OCI-LY1 (cell line): ENCODE measurements at regions not wholly inside any gene's neighbourhood (a gene's known extent, or its start where the extent isn't known, plus 50 kb on each side); places are given as distances from the start of the nearest gene placed in this dataset.

Experiments
- H2AFZ ChIP-seq: fragments of 200-600 bp; sonication (generic), shearing (Covaris generic); 2 replicates; pipeline ENCODE4 v1.6.0; 2014; ENCODE audit warnings: antibody characterized with exemption, mild to moderate bottlenecking, low read length
- H3F3A ChIP-seq: fragments of 200-600 bp; sonication (generic), shearing (Covaris generic); 2 replicates; pipeline ENCODE4 v1.6.0; 2014; ENCODE audit warnings: mild to moderate bottlenecking, antibody characterized with exemption, low read length, moderate library complexity; ENCODE audit not compliant: insufficient read depth
- H3K27ac ChIP-seq: fragments of 200-600 bp; sonication (generic); 2 replicates; pipeline ENCODE4 v1.5.1; 2014; ENCODE audit warnings: low read length, mixed run types, mild to moderate bottlenecking, low read depth; ENCODE audit not compliant: poor library complexity, severe bottlenecking
- H3K27me3 ChIP-seq: fragments of 200-600 bp; sonication (generic); 2 replicates; pipeline ENCODE4 v1.6.0; 2014; ENCODE audit warnings: antibody characterized with exemption, mild to moderate bottlenecking, low read length, moderate library complexity; ENCODE audit not compliant: insufficient read depth
- H3K36me3 ChIP-seq: fragments of 200-600 bp; sonication (generic); 2 replicates; pipeline ENCODE4 v1.6.1; 2014; ENCODE audit warnings: mild to moderate bottlenecking, antibody characterized with exemption, low read length, moderate library complexity, mixed read lengths; ENCODE audit not compliant: insufficient read depth
- H3K4me1 ChIP-seq: fragments of 200-600 bp; sonication (generic); 2 replicates; pipeline ENCODE4 v1.5.1; 2014; ENCODE audit warnings: mild to moderate bottlenecking, low read length, moderate library complexity; ENCODE audit not compliant: insufficient read depth, severe bottlenecking
- H3K4me2 ChIP-seq: fragments of 200-600 bp; sonication (generic), shearing (Covaris generic); 2 replicates; pipeline ENCODE4 v1.6.1; 2014; ENCODE audit warnings: low read length
- H3K4me3 ChIP-seq: fragments of 200-600 bp; sonication (generic); 2 replicates; pipeline ENCODE4 v1.5.1; 2014; ENCODE audit warnings: low read length, low read depth, mild to moderate bottlenecking, mixed read lengths; ENCODE audit not compliant: poor library complexity, severe bottlenecking
- H3K79me2 ChIP-seq: fragments of 200-600 bp; shearing (Covaris generic); 2 replicates; pipeline ENCODE4 v1.6.1; 2016; ENCODE audit warnings: mixed run types, low read length, mixed read lengths; ENCODE audit not compliant: insufficient read depth
- H3K9ac ChIP-seq: fragments of 200-600 bp; sonication (generic), shearing (Covaris generic); 2 replicates; pipeline ENCODE4 v1.6.1; 2014; ENCODE audit warnings: mild to moderate bottlenecking, low read length, mixed read lengths
- H3K9me2 ChIP-seq: fragments of 200-600 bp; sonication (generic), shearing (Covaris generic); 2 replicates; pipeline ENCODE4 v1.6.1; 2014; ENCODE audit warnings: low read depth, mild to moderate bottlenecking, low read length, mixed read lengths
- H3K9me3 ChIP-seq: fragments of 200-600 bp; shearing (Covaris generic); 2 replicates; pipeline ENCODE4 v1.6.1; 2014; ENCODE audit warnings: low read length, mixed read lengths
- H4K20me1 ChIP-seq: fragments of 200-600 bp; sonication (generic), shearing (Covaris generic); 2 replicates; pipeline ENCODE4 v1.6.0; 2016; ENCODE audit warnings: mild to moderate bottlenecking, low read length; ENCODE audit not compliant: insufficient read depth
- CTCF ChIP-seq: fragments of 200-600 bp; sonication (generic), shearing (Covaris generic); IDR thresholded peaks from 2 replicates; pipeline ENCODE4 v1.5.1; 2017; ENCODE audit warnings: mild to moderate bottlenecking, antibody characterized with exemption, low read length, moderate library complexity, mixed read lengths
- EZH2 ChIP-seq: fragments of 200-600 bp; sonication (generic), shearing (Covaris generic); IDR thresholded peaks from 2 replicates; pipeline ENCODE4 v1.8.0; 2017; ENCODE audit warnings: borderline replicate concordance, mixed run types, mild to moderate bottlenecking, antibody characterized with exemption, low read length, moderate library complexity, mixed read lengths

GRCh38 chr15:60217161-60217560, 180.6 kb downstream of the ANXA2 start:
- no peaks in the 10 kb centered on the region for H3K4me1 ChIP-seq

GRCh38 chr15:60218256-60218655, 179.5 kb downstream of the ANXA2 start:
- H3K9ac ChIP-seq = no peak overlapping the region
- H3K4me1 ChIP-seq = no peaks in the 10 kb centered on the region
- no peak overlapping the region for H3K27ac ChIP-seq
- H2AFZ ChIP-seq = no peak overlapping the region
- no peaks in the 10 kb centered on the region for H4K20me1 ChIP-seq
- H3K9me2 ChIP-seq = no peaks in the 10 kb centered on the region
- no peak overlapping the region for H3K4me3 ChIP-seq
- no peak overlapping the region for H3K4me2 ChIP-seq
- H3F3A ChIP-seq = no peaks in the 10 kb centered on the region
- H3K27me3 ChIP-seq = no peaks in the 10 kb centered on the region
- no peaks in the 10 kb centered on the region for H3K36me3 ChIP-seq
- no peaks in the 10 kb centered on the region for H3K79me2 ChIP-seq
- no peak for TF ChIP-seq EZH2
- no peak for TF ChIP-seq CTCF
- no peaks in the 10 kb centered on the region for H3K9me3 ChIP-seq

More at GRCh38 chr15:60217161-60217560, 180.6 kb downstream of the ANXA2 start:
- Histone ChIP-seq H3K27ac (no peak overlapping the region), H3K36me3 (no peaks in the 10 kb centered on the region), H2AFZ (no peak overlapping the region), H3F3A (no peaks in the 10 kb centered on the region), H3K4me3 (no peak overlapping the region), H3K9ac (no peak overlapping the region), H3K27me3 (no peaks in the 10 kb centered on the region), H3K9me3 (no peaks in the 10 kb centered on the region), H3K79me2 (no peaks in the 10 kb centered on the region), H3K4me2 (no peak overlapping the region), H3K9me2 (no peaks in the 10 kb centered on the region), H4K20me1 (no peaks in the 10 kb centered on the region)
- TF ChIP-seq EZH2 = no peak
- TF ChIP-seq CTCF = no peak

- H3K4me2 ChIP-seq = no peak overlapping the region
- H3K9me2 ChIP-seq = no peaks in the 10 kb centered on the region
- no peaks in the 10 kb centered on the region for H3K27me3 ChIP-seq
- H2AFZ ChIP-seq = no peak overlapping the region
- no peaks in the 10 kb centered on the region for H3K36me3 ChIP-seq
- no peak overlapping the region for H3K4me3 ChIP-seq
- H3K79me2 ChIP-seq = no peaks in the 10 kb centered on the region
- H3K9ac ChIP-seq = no peak overlapping the region
- H3K9me3 ChIP-seq = no peaks in the 10 kb centered on the region
- TF ChIP-seq EZH2 (no peak), CTCF (no peak)
- no peaks in the 10 kb centered on the region for H4K20me1 ChIP-seq
- H3K4me1 ChIP-seq = no peaks in the 10 kb centered on the region
- H3F3A ChIP-seq = no peaks in the 10 kb centered on the region
- H3K27ac ChIP-seq = no peak overlapping the region
Observed at GRCh38 chr15:60219866-60220265, 177.9 kb downstream of the ANXA2 start.
